Hematopoietic multipotent progenitor cell (in vitro differentiated cells): ENCODE measurements at regions not wholly inside any gene's neighbourhood (a gene's known extent, or its start where the extent isn't known, plus 50 kb on each side); places are given as distances from the start of the nearest gene placed in this dataset.

ENCODE experiments used
- DNase-seq, 3 donors: peaks; one replicate each; pipeline ENCODE4 v3.0.0-alpha.2; 2011 to 2015; ENCODE audit warnings: low read depth in 2 of 3, low spot score in 2 of 3

GRCh38 chr12:94025756-94026155 lies 122.6 kb upstream of the PLXNC1 start:
- no peak for DNase-seq

- DNase-seq: no peak
These were observed 121.8 kb upstream of the PLXNC1 start for GRCh38 chr12:94026596-94026995.

GRCh38 chr12:94027561-94027960 lies 120.8 kb upstream of the PLXNC1 start:
- DNase-seq: no peak

DNA sequence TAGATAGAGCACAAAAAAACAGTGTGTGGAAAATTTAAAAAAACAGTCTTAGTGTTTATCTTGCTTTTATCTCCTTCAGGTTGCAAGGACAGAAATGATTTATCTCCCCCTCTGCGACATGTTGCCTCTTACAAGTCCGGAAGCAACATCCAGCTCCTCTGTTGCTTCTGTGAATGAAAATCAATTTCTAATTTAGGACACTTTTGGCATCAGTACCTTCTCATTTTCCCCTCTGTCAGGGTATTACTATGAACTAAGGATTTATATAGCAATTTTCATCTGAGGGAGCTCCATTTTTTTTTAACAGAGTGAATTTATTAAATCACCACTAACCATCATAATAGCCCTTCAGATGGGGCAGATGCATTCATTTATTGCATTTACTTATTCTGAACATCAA lies 116.6 kb upstream of the PLXNC1 start:
- DNase-seq: no peak

DNA sequence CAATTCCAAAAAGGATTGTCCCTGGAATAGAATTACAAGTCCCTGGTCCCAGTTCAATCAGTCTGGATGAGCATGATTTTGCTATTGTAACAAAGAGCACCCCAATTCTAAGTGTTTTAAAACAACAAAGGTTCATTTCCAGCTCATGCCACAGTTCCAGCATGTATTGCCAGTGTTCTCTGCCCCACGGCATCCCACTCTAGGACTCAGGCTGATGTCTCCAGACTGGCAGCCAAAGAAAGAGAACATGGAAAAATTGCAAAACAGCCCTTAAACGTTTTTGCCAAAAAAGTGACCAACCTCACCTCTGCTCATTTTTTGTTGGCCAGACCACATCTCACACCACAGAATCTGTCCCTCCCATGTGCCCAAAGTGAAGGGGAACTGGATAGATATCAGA lies 116.0 kb upstream of the PLXNC1 start:
- no peak for DNase-seq

DNA sequence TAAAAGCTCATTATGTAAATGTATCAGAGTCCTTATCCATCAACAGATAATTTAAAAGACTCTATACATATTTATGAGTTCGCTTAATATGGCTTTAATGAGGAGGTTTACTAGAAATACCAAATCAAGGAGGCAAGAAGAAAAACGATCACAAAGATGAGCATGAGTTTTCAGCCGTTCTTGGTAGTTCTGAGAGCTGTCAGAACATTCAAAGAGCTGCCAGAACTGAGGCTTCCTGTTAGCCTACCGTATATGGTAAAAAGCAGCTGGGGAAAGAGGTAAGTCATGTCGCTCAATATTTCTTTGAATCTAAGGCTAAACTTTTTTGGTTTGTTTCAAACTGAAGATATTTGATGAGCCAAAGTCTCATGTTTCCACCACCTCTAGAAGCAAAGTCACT lies 115.3 kb upstream of the PLXNC1 start:
- DNase-seq: peak in 1 of 3 donors; percentile 11

- DNase-seq: no peak
These were observed 114.6 kb upstream of the PLXNC1 start for GRCh38 chr12:94033784-94034183.

DNA sequence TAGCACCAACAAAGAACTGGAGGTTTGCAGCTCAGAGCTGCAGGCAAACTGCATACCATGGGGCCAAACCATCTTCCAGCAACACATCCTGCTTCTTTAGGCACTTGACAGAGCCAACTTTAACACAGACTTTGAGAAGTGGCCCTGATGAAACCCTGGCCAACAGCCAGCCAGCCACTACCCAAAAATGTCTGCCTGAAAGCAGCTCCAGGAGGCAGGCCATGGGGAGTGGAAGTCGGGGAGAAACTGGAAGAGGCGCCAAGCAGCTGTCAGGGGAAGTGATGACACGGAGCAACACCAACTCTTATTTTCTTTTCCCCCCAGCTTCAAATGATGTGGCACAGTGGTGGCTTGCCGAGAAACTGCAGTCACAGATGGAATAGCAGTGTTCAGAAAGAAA lies 110.9 kb upstream of the PLXNC1 start:
- peak in 1 of 3 donors; percentile 50 for DNase-seq

GRCh38 chr12:94038605-94039004 lies 109.8 kb upstream of the PLXNC1 start:
- no peak for DNase-seq

- DNase-seq: no peak
These were observed 109.1 kb upstream of the PLXNC1 start for GRCh38 chr12:94039199-94039840.

- peak in 2 of 3 donors; percentile 73 to 97 for DNase-seq
These were observed 108.5 kb upstream of the PLXNC1 start for GRCh38 chr12:94039914-94040313.

- DNase-seq: no peak
These were observed 106.5 kb upstream of the PLXNC1 start for GRCh38 chr12:94041850-94042249.

DNA sequence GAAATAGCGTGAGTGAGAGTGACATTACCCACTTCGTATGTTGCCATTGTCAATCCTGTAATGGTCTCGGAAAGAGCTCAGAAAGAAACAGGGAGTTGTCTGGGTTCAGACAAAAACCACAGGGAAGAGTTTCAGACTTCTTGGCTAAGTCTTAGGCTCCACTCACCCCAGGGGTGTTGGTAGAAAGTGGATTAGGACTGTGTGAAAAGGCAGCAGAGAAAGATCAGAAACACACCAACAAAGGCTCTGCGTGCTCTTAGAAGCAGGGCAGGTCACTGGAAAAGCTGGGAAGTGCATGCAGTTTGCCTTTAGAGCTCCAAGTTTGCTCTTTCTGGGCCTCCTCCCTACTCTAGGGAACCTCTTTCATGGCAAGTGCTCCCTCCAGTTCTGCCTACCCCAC lies 106.1 kb upstream of the PLXNC1 start:
- no peak for DNase-seq

DNA sequence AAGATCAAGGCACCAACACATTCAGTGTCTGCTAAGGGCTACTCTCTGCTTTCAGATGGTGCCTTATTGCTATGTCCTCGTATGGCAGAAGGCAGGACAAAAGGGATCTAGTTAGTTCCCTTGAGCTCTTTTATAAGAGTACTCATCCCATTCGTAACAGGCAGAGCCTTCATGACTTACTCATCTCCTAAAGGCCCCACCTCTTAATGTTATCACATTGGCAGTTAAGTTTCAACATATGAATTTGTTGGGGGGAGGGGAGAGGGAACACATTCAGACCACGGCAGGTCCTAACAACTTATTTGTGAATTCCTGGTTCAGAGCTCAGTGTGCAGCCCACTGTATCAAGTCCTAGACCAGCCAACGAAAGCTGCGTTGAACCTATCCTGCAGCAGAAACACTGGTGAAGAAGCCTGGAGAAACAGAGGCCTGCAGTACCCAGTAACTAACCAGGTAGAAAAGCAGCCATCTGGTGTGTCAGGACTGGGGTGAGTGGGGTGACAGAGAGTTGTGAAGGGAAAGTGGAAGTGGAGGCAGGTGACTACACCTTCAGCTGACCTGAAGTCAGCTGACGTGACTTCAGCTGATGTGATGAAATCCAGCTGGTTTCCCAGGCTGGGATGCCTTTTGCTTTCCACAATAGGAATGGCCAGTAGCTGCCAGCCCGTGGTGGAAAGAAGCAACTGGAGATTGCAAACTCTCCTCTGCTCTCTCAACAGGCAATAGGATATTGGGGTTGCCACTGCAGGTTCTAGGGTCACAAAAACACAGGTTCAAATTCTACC lies 101.6 kb upstream of the PLXNC1 start:
- DNase-seq: no peak

- no peak for DNase-seq
These were observed 100.4 kb upstream of the PLXNC1 start for GRCh38 chr12:94047781-94048567.

DNA sequence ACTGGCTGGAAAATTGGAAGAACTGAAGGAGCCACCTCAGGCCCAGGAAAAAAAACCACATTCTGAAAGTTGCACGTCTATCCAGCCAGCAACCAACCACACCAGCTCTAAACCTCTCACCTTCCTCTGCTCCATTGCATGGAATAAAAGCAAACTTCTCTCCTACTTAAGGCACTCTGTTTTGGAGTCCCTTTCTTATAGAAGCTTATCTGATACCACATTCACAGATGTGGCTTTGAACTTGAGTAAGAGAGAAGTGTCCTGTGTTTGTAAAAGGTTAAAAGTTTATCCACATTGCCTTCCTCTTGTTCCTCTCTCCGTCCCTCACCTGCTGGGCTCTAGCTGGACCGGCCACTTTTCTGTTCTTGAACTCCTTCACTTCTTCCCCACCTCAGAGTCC lies 99.6 kb upstream of the PLXNC1 start:
- DNase-seq: no peak

- DNase-seq: no peak
These were observed 98.7 kb upstream of the PLXNC1 start for GRCh38 chr12:94049718-94050117.

DNA sequence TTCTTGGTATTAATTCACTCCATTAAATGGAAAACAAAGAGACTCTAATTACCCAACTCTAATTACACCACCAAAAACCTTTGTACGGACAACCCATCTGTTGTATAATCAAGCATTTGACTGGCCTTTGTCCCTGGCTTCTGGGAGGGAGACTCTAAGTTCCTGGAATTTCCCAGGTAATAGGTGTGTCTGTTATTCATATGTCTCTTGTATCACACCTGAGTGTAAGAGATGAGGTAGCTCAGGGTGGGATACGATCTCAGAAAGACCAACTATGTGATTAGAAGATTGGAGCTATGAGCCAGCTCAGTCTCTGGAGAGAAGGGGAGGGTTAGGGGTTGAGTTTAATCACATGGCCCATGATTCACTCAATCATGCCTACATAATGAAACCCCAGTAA lies 94.7 kb upstream of the PLXNC1 start:
- DNase-seq: no peak

- DNase-seq: no peak
These were observed 92.8 kb upstream of the PLXNC1 start for GRCh38 chr12:94055528-94055927.

- no peak for DNase-seq
These were observed 91.8 kb upstream of the PLXNC1 start for GRCh38 chr12:94056419-94057158.
